Neural progenitor cell (in vitro differentiated cells): ENCODE measurements at regions not wholly inside any gene's neighbourhood (a gene's known extent, or its start where the extent isn't known, plus 50 kb on each side); places are given as distances from the start of the nearest gene placed in this dataset.

Experiments used
- CTCF ChIP-seq: fragments of 200-600 bp; sonication (generic); IDR thresholded peaks from 2 replicates; pipeline ENCODE4 v1.5.1; 2017; ENCODE audit warnings: antibody characterized with exemption, mild to moderate bottlenecking
- EZH2 ChIP-seq: fragments of 200-600 bp; sonication (generic); IDR thresholded peaks from 2 replicates; pipeline ENCODE4 v1.6.1; 2017; ENCODE audit warnings: antibody characterized with exemption, mild to moderate bottlenecking, moderate library complexity
- EZH2phosphoT487 ChIP-seq: fragments of 200-600 bp; sonication (generic); IDR thresholded peaks from 2 replicates; pipeline ENCODE4 v1.6.1; 2017; ENCODE audit warnings: antibody characterized with exemption

GRCh38 chr14:22388669-22389595 is 200.1 kb downstream of the DAD1 start:
- TF ChIP-seq CTCF: no peak
- no peak for TF ChIP-seq EZH2
- TF ChIP-seq EZH2phosphoT487: no peak
